Superior temporal gyrus (tissue), 1 donor: ENCODE measurements at regions not wholly inside any gene's neighbourhood (a gene's known extent, or its start where the extent isn't known, plus 50 kb on each side); places are given as distances from the start of the nearest gene placed in this dataset.
A peak's percentile ranks its signal among the peaks of the same experiment; 100 is the strongest.
"Not testable (repeated sequence)": the region's sequence is repeated elsewhere in the genome, so short reads cannot be mapped to it uniquely, and the experiment has no call there.

Experiments used
- DNase-seq: peaks from one replicate; pipeline ENCODE4 v3.0.0-alpha.2; 2016; ENCODE audit errors: extremely low spot score

DNA sequence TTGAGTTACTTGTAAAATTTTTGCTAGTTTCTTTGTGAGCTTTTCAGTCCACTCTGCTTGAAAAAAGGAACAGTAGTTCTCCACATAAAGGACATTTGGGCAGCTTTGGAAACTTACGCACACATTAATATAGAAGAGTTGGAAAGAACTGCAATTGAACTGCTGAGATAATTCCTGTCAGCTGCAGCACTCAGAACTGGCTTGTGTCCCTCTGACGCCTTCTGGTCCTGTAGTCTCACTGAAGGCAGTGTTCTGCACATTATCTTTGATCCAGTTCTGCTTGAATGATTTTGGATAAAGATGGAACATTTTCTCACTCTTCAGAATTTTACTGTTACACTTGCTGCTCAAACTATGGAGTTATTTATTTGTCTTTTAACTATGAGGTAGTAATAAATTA is 901.9 kb downstream of the OTOL1 start:
- DNase-seq, result peak; percentile 20

DNA sequence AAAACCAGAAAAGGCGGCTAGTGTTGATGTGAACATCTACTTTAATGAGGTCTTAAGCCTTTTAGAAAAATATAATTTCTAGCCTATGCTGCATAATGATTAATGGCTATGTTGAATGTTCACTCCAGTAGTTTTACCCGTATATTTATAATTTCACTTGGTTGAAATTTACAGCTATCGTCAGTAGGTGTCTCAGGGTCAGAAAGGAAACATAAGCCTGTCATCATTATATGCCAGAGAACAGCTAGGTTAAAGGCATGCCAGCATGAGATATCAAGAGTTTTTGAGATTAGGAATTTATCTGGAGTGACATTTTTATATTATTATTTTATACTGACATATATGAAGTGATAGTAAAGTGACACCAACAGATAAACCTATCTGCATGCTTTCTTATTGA is 904.1 kb downstream of the OTOL1 start:
- DNase-seq, result no peak

DNA sequence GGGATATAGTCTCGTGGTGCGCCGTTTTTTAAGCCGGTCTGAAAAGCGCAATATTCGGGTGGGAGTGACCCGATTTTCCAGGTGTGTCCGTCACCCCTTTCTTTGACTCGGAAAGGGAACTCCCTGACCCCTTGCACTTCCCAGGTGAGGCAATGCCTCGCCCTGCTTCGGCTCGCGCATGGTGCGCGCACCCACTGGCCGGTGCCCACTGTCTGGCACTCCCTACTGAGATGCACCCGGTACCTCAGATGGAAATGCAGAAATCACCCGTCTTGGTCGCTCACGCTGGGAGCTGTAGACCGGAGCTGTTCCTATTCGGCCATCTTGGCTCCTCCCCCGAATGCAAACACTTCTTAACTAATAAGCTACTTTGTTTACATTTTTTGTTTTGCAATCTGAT is 914.9 kb downstream of the OTOL1 start:
- not testable (repeated sequence) for DNase-seq

DNA sequence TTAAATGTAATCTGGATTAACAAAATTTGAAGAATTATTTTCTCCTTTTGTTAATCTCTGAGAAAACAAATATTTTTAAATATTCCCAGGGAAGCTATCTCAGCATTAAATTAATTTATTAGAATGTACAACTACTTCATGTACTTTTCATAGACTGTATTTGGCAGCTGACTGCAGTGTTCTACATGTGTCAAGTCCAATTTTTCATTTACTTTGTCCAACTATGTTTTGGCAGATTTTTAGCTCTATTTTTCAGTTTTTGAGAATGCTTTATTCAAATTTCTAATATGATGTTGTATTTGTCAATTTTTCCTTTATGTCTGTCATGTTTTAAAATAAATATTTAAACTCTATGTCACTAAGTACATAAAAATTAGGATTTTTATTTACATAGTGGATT is 925.1 kb downstream of the OTOL1 start:
- no peak for DNase-seq

DNA sequence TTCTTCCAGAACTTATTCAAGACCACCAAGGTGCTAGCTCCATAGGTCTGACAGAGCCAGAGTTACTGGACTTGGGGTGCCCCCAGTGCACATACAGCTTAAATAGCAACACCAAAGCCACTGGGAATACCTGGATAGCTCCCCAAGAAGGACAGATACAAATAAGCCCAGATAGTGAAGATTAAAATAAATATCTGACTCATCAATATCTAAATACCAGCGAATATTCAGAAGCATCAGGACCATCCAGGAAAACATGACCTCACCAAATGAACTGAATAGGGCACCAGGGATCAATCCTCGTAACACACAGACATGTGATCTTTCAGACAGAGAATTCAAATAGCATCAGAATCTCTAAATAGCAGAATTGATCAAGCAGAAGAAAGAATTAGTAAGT is 931.6 kb downstream of the OTOL1 start:
- DNase-seq, result no peak

DNA sequence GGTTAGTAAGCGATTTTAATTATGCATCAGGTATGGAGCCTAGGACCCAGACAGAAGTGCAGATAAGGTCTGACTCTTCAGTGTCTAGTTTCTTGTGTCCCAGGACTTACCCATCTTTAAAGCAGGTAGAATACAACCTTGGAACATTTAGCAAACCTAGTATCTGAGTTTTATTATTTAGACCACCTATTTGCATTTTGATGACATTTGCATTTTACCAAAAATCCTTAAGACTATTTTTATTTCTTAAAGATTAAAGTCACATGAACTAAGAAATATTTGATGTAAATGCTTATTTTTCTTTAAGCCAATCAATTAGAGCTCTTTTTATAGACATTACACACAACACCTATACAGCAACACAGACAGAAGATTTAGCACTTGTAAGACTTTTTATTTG is 939.1 kb downstream of the OTOL1 start:
- DNase-seq, result no peak

DNA sequence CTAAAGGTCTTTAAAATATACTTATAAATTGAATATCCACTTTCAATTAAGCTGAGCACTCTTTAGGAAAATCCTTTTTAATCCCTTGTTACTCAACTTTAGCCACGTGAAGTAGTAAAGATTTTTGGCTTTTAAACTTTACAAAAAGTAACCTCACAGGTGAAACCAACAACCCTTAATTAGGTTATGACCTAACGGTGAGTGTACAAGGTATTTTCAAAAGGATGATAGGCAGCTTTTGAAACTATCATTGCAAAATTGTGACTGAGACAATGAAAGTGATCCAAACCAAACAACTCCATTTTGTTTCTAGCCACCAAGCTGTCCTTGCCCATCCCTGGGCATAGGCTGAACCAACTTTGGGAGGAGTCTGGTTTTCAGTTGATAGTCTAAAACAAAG is 940.2 kb downstream of the OTOL1 start:
- DNase-seq, result no peak

DNA sequence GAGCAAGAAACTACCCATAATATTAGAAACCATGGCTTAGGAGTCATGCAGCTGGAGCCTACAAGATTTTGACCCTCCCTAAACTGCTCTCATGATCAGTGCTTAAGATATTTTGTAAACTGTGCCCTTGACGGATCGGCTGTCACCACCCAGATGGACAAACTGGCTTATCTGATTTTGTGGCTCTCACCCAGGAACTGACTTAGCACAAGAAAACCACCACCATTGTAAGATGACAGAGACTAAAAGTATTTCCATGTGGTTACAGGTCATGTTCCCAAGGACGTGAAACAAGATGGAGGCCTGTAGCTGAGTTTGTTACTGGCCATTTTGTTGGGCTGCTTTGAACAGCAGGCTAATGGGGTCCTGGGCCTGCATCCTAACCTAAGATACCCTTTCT is 940.9 kb downstream of the OTOL1 start:
- DNase-seq, result no peak

DNA sequence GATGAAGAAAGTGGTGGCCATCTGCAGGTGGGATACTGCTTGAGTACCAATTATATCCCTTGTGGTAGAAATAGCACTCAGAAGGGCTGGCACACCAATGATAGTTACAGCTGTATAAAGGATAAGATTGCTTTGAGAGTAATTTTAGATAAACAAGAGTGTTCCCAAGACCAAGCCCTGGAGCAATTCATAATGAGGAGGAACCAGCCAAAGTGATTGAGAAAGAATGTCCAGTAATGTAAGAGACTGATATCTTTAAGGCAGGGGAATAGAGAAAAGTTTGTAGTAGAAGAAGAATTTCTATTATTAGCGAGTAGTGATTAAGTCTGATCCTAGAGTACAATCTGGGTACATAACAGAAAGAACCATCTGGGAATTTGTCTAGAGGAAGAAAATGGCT is 945.1 kb downstream of the OTOL1 start:
- no peak for DNase-seq

DNA sequence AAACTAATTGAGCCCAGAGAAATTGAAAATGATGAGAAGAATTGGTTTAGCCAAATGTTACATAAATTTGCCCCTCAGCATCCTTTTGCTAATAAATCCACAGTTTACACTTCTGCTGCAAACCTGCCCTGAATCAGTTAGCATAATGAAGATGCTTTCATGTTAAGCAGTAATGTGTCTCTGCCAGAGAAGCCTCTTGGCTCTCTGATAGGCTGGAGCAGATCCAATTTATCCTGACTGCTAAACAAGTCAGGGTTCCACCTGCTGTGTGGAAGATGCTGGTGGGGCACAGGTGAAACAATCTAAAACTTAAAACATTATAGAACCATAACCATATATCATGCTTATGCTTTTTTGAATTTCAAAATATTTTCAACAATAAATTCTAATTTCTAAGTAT is 946.8 kb downstream of the OTOL1 start:
- no peak for DNase-seq

DNA sequence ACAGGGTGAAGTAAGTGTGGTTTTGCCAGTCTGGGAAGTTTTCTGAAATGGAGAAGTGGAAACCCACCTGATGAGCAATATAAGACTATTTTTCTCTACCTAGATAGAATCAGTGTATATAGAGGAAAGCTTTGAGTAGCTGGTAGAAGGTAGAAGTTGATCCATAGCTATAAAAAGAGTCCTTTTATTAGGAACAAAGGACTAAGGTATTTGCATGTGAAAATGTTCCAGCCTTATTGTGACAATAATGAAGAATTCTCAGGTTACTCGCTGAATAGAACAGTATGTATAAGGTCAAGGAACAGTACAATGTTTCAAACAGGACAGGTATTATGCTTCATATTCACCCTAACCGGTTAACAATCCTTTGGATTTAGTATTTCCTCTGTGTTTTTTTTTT is 972.2 kb downstream of the OTOL1 start:
- no peak for DNase-seq

DNA sequence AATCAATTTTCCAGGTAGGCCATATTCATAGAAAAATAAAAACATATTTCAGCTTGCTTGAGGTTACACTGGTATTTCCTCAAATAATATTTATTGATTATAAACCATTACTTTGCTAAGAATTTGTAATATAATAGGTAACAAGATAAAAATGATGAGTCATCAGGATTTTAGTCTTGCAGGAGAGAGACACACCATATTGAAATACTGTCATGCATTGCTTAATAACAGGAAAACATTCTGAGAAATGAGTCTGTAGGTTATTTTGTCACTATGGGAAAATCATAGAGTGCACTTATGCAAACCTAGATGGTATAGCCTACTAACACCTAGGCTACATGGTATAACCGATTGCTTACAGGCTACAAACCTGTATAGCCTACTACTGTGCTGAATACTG is 990.5 kb downstream of the OTOL1 start:
- DNase-seq, result no peak

DNA sequence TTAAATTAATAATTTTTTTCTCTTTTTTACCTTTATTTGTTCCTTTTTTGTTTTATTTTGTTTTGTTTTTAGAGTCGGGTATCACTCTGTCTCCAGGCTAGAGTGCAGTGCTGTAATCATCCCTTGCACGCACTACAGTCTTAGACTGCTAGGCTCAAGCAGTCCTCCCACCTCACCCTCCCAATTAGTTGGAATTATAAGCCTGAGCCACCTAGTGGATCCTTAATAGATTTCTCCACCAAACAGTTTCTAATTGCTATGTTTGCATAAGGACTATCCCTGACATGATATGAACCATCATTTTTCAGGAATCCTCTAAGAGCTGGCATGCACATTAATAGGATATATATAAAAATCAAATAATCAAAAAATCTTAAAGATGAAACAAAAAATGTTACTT is 993.2 kb downstream of the OTOL1 start:
- no peak for DNase-seq

DNA sequence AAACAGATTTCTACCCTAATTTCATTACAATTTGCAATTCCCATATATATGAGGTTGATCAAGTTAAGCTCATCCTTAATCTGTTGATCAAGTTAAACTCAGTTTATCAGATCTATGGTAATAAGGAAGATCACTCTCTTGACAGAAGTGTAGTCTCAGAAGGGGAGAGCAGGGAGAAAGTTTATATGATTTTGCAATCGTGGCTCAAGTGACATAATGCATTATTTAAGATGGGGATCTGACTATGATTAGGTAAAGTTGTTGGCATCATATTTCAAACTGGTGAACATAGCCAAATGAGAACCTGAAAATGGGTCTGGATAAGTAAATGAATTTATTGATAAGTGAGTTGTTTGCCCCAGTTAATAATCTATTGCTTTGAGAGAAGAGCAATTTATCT is 995.3 kb downstream of the OTOL1 start:
- DNase-seq, result no peak

DNA sequence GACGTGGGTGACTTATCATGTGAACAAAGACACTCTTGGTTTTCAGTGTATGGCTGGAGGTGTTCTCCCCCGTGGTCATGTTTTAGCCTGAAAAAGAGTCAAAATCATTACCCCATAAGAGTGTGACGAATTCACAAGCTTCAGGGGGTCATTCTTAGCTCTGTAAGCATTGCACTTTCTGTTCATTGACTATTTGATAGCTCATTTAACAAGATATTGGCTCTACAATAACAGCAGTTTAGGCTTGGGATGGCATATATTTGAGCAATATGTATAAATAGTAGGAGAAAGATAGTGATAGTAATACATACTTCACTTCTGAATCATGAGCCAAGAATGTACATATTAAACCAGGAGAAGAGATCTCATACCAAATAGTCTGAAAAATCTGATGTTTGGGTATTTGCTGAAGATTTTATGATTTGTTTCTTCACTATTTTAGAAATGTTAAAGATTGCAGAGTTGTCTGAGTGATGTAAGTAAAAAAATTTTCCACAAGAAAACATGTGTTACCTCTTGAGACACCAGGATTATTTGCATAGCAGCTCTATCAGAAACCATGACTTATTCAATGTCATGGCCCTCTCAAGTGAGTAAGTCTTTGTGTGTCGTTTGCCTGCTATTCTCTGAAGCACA is 996.0 kb downstream of the OTOL1 start:
- no peak for DNase-seq

DNA sequence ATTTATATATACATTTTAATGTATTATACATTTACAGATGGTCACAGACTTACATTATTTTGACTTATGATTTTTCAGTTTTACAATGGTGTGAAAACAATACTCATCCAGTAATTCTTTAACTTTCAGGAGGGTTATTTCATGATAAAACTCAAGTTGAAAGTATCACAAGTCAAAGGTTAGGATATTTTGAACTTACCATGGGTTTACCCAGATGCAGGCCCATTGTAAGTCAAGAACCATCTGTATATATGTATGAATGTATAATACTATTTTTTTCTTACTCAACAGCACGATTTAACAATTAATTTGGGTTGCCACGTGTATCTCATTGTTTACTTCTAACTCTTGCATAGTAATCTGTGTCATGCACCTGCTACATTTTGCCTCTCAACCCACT is 1002.0 kb downstream of the OTOL1 start:
- no peak for DNase-seq

DNA sequence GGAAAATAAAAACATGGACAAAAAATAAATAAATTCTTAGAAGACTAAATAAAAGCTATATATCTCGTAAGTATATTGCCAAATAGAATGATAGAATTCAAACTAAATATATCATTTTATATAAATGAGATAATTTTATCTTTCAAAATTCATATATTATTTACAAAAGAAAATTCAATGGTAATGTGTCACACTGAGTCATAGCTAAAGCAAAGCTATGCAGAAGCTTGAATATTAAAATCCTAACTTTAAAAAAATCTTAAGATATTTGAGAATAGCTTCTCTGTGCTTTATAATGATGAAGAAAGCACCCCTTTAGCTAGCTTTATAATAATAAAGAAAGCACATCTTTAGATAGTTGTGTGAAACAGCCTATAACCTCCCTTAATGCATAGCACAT is 1010.8 kb downstream of the OTOL1 start:
- DNase-seq, result no peak

DNA sequence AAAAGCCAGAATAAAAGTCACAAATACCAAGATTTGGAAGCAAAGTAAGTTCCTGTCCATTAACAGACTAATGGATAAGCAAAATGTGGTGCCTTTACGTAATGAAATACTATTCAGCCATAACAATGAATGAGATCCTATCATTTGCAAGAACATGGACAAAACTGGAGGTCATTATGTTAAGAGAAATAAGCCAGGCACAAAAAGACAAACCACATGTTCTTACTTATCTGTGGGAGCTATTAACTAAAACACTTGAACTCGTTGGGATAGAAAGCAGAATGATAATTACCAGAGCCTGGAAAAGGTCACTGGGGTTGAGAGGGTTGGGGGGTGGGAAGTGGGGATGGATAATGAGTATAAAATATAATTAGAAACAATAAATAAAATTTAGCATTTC is 1015.9 kb downstream of the OTOL1 start:
- DNase-seq, result no peak

DNA sequence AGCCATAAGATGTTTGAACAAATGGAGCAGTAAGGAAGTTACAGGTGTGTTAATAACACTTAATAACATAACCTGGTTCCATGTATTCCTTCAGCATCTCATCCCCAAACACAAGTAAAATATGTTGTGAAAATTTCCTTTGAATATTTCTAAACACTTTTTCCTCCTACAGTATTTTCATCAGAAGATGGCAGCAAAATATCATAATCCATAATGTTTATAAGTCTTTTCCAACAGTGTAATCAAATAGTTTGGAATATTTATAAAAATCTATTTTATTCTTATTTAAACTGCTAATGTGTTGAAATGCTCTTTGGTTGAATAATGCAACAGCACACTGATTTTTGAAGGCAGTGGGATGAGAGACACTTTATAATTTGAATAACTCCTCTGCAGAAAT is 1020.5 kb downstream of the OTOL1 start:
- DNase-seq, result no peak

DNA sequence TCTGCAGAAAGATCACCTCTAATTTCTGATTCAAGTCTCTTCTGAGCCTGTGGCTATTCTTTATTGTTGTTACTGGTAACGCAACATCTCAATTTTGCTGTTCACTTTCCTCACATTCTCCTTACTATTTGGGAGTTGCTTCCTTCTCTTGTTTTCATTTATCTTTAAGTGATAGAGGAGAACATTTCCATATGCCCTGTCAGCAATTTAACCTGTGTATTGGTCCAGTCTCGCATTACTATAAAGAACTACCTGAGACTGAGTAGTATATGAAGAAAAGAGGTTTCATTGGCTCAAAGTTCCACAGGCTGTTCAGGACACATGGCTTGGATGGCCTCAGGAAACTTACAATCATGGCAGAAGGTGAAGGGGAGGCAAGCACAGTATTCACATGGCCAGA is 1025.1 kb downstream of the OTOL1 start:
- DNase-seq, result no peak

DNA sequence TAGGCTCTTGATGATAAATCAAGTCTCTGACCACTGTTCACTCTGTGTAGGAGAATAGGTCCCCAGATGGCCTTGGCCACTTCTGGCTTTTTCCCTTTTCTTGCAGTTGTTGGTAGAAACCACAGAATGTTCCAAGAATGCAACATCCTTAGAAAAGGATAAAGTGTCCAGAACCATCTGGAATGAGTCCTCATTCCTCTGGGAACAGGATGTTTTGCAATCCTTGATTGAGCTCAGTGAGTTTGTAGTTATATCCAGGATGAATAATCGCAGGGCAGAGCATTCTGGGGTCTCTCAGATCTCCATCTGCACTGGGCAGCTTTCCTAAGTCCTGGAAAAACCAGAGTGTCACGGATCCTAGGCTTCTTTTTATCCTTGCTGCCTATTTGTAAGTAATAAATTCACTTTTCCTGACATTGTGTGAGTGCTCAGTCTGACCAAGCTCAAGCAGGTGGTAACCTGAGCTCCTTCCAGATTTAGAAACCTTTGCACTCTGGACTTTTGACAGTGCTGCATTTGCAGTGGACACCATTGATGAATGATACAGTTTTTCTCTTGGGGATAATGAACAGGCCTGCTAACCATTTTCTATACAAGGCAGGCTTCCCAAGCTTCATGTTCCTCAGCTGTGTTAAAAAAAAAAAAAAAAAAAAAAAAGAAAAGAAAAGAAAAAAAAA is 1028.6 kb downstream of the OTOL1 start:
- DNase-seq, result peak; percentile 29

DNA sequence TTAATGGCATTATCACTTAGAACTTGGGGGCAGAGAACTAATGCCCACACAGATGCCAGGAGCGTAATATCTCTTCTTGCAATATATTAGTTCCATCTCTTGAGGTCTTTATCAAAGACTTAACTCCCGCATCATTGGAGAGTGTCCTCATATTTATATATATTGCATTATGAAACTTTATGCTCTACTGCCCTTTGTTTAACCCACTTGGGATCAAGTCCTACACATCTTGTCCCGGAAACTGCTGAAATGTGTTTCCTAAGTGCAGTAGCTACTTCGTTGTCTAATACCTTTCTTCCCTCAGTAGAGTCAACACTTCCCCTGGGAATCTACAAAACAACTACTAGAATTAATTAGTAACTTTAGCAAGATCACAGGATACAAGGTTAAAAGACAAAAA is 1029.2 kb downstream of the OTOL1 start:
- DNase-seq, result no peak

DNA sequence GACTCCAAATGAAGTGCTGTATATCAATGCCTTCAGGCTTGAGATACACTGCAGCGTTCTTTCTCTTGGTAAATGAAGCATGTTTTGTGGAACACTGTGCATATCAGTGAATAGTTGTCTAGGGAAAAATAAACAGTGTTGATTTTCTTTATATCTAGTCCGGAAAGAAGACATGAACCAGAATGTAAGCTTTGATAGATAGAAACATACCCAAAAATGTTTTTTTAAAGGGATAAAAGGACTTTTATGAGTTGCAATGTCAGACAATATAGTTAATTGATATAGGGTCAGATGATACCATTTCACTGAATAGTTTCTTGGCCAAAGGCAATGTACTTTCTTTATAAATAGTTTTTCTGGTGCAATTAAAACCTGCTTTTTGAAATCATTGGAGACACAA is 1037.8 kb downstream of the OTOL1 start:
- DNase-seq, result no peak

DNA sequence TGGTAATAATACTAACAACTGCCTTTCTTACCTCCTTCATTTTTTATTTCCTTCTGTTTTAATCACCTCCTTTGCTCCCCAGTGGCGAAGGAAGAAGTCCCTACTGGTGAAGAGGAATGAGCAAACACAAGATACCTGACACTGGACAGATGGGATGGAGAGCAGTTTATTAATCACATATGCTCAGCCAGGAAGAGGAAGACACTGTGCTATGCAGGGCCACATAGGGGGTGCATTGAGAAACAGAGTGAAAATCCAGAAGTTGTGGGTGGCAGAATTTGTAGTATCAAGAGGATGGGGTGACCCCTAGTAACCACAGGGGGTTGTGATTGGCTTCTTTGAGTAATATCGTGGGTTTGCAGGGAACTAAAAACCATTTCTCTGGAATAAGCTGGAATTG is 1041.9 kb downstream of the OTOL1 start:
- DNase-seq, result no peak
